ENCODE measurements at regions not wholly inside any gene's neighbourhood (a gene's known extent, or its start where the extent isn't known, plus 50 kb on each side); places are given as distances from the start of the nearest gene placed in this dataset.
A peak's percentile ranks its signal among the peaks of the same experiment; 100 is the strongest.

- H3K9me3 ChIP-seq (ENCODE audit: control insufficient read depth, low read depth, low read length), result peaks cover 3% of the 10 kb centered on the region
- H3K4me1 ChIP-seq (ENCODE audit: control insufficient read depth, low read depth, low read length), result no peaks in the 10 kb centered on the region
- no peak overlapping the region for H3K4me3 ChIP-seq (ENCODE audit: low read length)
- H3K36me3 ChIP-seq (ENCODE audit: control insufficient read depth, low read depth, low read length), result no peaks in the 10 kb centered on the region
- H3K27me3 ChIP-seq (ENCODE audit: control insufficient read depth, insufficient read depth, low read length), result no peaks in the 10 kb centered on the region
- no peak overlapping the region for H3K9ac ChIP-seq (ENCODE audit: low read length)
- H3K27ac ChIP-seq (ENCODE audit: low read length), result no peak overlapping the region
Observed at GRCh38 chr11:79697905-79698304, 257.1 kb upstream of the TENM4 start.

GRCh38 chr11:79694368-79694767, 253.5 kb upstream of the TENM4 start:
- Histone ChIP-seq H3K9ac (ENCODE audit: low read length) (no peak overlapping the region), H3K4me3 (ENCODE audit: low read length) (no peak overlapping the region), H3K27ac (ENCODE audit: low read length) (no peak overlapping the region), H3K27me3 (ENCODE audit: control insufficient read depth, insufficient read depth, low read length) (no peaks in the 10 kb centered on the region), H3K9me3 (ENCODE audit: control insufficient read depth, low read depth, low read length) (no peaks in the 10 kb centered on the region), H3K36me3 (ENCODE audit: control insufficient read depth, low read depth, low read length) (no peaks in the 10 kb centered on the region), H3K4me1 (ENCODE audit: control insufficient read depth, low read depth, low read length) (no peaks in the 10 kb centered on the region)

- H3K9me3 ChIP-seq (ENCODE audit: control insufficient read depth, low read depth, low read length), result no peaks in the 10 kb centered on the region
- H3K36me3 ChIP-seq (ENCODE audit: control insufficient read depth, low read depth, low read length), result no peaks in the 10 kb centered on the region
- no peak overlapping the region for H3K4me3 ChIP-seq (ENCODE audit: low read length)
- H3K27ac ChIP-seq (ENCODE audit: low read length), result no peak overlapping the region
- H3K27me3 ChIP-seq (ENCODE audit: control insufficient read depth, insufficient read depth, low read length), result no peaks in the 10 kb centered on the region
- no peak overlapping the region for H3K9ac ChIP-seq (ENCODE audit: low read length)
- H3K4me1 ChIP-seq (ENCODE audit: control insufficient read depth, low read depth, low read length), result no peaks in the 10 kb centered on the region
Observed at GRCh38 chr11:79691445-79691844, 250.6 kb upstream of the TENM4 start.

GRCh38 chr11:79686703-79687419, 246.0 kb upstream of the TENM4 start:
- Histone ChIP-seq H3K27me3 (ENCODE audit: control insufficient read depth, insufficient read depth, low read length) (no peaks in the 10 kb centered on the region), H3K4me3 (ENCODE audit: low read length) (no peak overlapping the region), H3K4me1 (ENCODE audit: control insufficient read depth, low read depth, low read length) (no peaks in the 10 kb centered on the region), H3K27ac (ENCODE audit: low read length) (no peak overlapping the region), H3K9me3 (ENCODE audit: control insufficient read depth, low read depth, low read length) (no peaks in the 10 kb centered on the region), H3K36me3 (ENCODE audit: control insufficient read depth, low read depth, low read length) (no peaks in the 10 kb centered on the region), H3K9ac (ENCODE audit: low read length) (no peak overlapping the region)

GRCh38 chr11:79683930-79684329, 243.1 kb upstream of the TENM4 start:
- no peak overlapping the region for H3K4me3 ChIP-seq (ENCODE audit: low read length)
- no peaks in the 10 kb centered on the region for H3K9me3 ChIP-seq (ENCODE audit: control insufficient read depth, low read depth, low read length)
- H3K36me3 ChIP-seq (ENCODE audit: control insufficient read depth, low read depth, low read length), result no peaks in the 10 kb centered on the region
- H3K9ac ChIP-seq (ENCODE audit: low read length), result no peak overlapping the region
- H3K4me1 ChIP-seq (ENCODE audit: control insufficient read depth, low read depth, low read length), result peaks cover 10% of the 10 kb centered on the region
- H3K27me3 ChIP-seq (ENCODE audit: control insufficient read depth, insufficient read depth, low read length), result no peaks in the 10 kb centered on the region
- no peak overlapping the region for H3K27ac ChIP-seq (ENCODE audit: low read length)

GRCh38 chr11:79678780-79679452, 238.1 kb upstream of the TENM4 start:
- no peaks in the 10 kb centered on the region for H3K9me3 ChIP-seq (ENCODE audit: control insufficient read depth, low read depth, low read length)
- H3K4me3 ChIP-seq (ENCODE audit: low read length), result peak overlapping the region; percentile 3
- H3K36me3 ChIP-seq (ENCODE audit: control insufficient read depth, low read depth, low read length), result no peaks in the 10 kb centered on the region
- H3K4me1 ChIP-seq (ENCODE audit: control insufficient read depth, low read depth, low read length), result peaks cover 16% of the 10 kb centered on the region
- no peaks in the 10 kb centered on the region for H3K27me3 ChIP-seq (ENCODE audit: control insufficient read depth, insufficient read depth, low read length)
- no peak overlapping the region for H3K27ac ChIP-seq (ENCODE audit: low read length)
- H3K9ac ChIP-seq (ENCODE audit: low read length), result no peak overlapping the region

- H3K9me3 ChIP-seq (ENCODE audit: control insufficient read depth, low read depth, low read length), result no peaks in the 10 kb centered on the region
- no peak overlapping the region for H3K27ac ChIP-seq (ENCODE audit: low read length)
- H3K27me3 ChIP-seq (ENCODE audit: control insufficient read depth, insufficient read depth, low read length), result no peaks in the 10 kb centered on the region
- no peak overlapping the region for H3K4me3 ChIP-seq (ENCODE audit: low read length)
- peaks cover 16% of the 10 kb centered on the region for H3K4me1 ChIP-seq (ENCODE audit: control insufficient read depth, low read depth, low read length)
- no peaks in the 10 kb centered on the region for H3K36me3 ChIP-seq (ENCODE audit: control insufficient read depth, low read depth, low read length)
- no peak overlapping the region for H3K9ac ChIP-seq (ENCODE audit: low read length)
Observed at GRCh38 chr11:79676396-79676795, 235.6 kb upstream of the TENM4 start.

- no peaks in the 10 kb centered on the region for H3K36me3 ChIP-seq (ENCODE audit: control insufficient read depth, low read depth, low read length)
Observed at GRCh38 chr11:79675081-79675480, 234.3 kb upstream of the TENM4 start.

GRCh38 chr11:79672786-79673185, 232.0 kb upstream of the TENM4 start:
- H3K4me1 ChIP-seq (ENCODE audit: control insufficient read depth, low read depth, low read length), result no peaks in the 10 kb centered on the region
- no peaks in the 10 kb centered on the region for H3K36me3 ChIP-seq (ENCODE audit: control insufficient read depth, low read depth, low read length)
- H3K27ac ChIP-seq (ENCODE audit: low read length), result no peak overlapping the region

More at GRCh38 chr11:79675081-79675480, 234.3 kb upstream of the TENM4 start:
- Histone ChIP-seq H3K9me3 (ENCODE audit: control insufficient read depth, low read depth, low read length) (no peaks in the 10 kb centered on the region), H3K9ac (ENCODE audit: low read length) (no peak overlapping the region), H3K27ac (ENCODE audit: low read length) (no peak overlapping the region), H3K4me3 (ENCODE audit: low read length) (no peak overlapping the region), H3K4me1 (ENCODE audit: control insufficient read depth, low read depth, low read length) (peaks cover 12% of the 10 kb centered on the region), H3K27me3 (ENCODE audit: control insufficient read depth, insufficient read depth, low read length) (no peaks in the 10 kb centered on the region)

GRCh38 chr11:79671401-79671800, 230.6 kb upstream of the TENM4 start:
- Histone ChIP-seq H3K27me3 (ENCODE audit: control insufficient read depth, insufficient read depth, low read length) (no peaks in the 10 kb centered on the region), H3K9ac (ENCODE audit: low read length) (no peak overlapping the region), H3K4me1 (ENCODE audit: control insufficient read depth, low read depth, low read length) (no peaks in the 10 kb centered on the region), H3K36me3 (ENCODE audit: control insufficient read depth, low read depth, low read length) (no peaks in the 10 kb centered on the region), H3K4me3 (ENCODE audit: low read length) (no peak overlapping the region), H3K27ac (ENCODE audit: low read length) (no peak overlapping the region), H3K9me3 (ENCODE audit: control insufficient read depth, low read depth, low read length) (no peaks in the 10 kb centered on the region)

More at GRCh38 chr11:79672786-79673185, 232.0 kb upstream of the TENM4 start:
- Histone ChIP-seq H3K27me3 (ENCODE audit: control insufficient read depth, insufficient read depth, low read length) (no peaks in the 10 kb centered on the region), H3K9ac (ENCODE audit: low read length) (no peak overlapping the region), H3K9me3 (ENCODE audit: control insufficient read depth, low read depth, low read length) (no peaks in the 10 kb centered on the region), H3K4me3 (ENCODE audit: low read length) (no peak overlapping the region)

GRCh38 chr11:79670882-79671281, 230.1 kb upstream of the TENM4 start:
- H3K4me1 ChIP-seq (ENCODE audit: control insufficient read depth, low read depth, low read length), result no peaks in the 10 kb centered on the region
- H3K4me3 ChIP-seq (ENCODE audit: low read length), result no peak overlapping the region
- H3K27me3 ChIP-seq (ENCODE audit: control insufficient read depth, insufficient read depth, low read length), result no peaks in the 10 kb centered on the region

GRCh38 chr11:79668575-79668974, 227.7 kb upstream of the TENM4 start:
- Histone ChIP-seq H3K4me1 (ENCODE audit: control insufficient read depth, low read depth, low read length) (no peaks in the 10 kb centered on the region), H3K27ac (ENCODE audit: low read length) (no peak overlapping the region), H3K27me3 (ENCODE audit: control insufficient read depth, insufficient read depth, low read length) (no peaks in the 10 kb centered on the region), H3K9ac (ENCODE audit: low read length) (no peak overlapping the region), H3K9me3 (ENCODE audit: control insufficient read depth, low read depth, low read length) (no peaks in the 10 kb centered on the region), H3K4me3 (ENCODE audit: low read length) (no peak overlapping the region), H3K36me3 (ENCODE audit: control insufficient read depth, low read depth, low read length) (no peaks in the 10 kb centered on the region)

More at GRCh38 chr11:79670882-79671281, 230.1 kb upstream of the TENM4 start:
- H3K27ac ChIP-seq (ENCODE audit: low read length), result no peak overlapping the region
- no peak overlapping the region for H3K9ac ChIP-seq (ENCODE audit: low read length)
- H3K9me3 ChIP-seq (ENCODE audit: control insufficient read depth, low read depth, low read length), result no peaks in the 10 kb centered on the region
- no peaks in the 10 kb centered on the region for H3K36me3 ChIP-seq (ENCODE audit: control insufficient read depth, low read depth, low read length)
